GM21526 (cell line): ENCODE measurements at regions not wholly inside any gene's neighbourhood (a gene's known extent, or its start where the extent isn't known, plus 50 kb on each side); places are given as distances from the start of the nearest gene placed in this dataset.

Experiments used
- ATAC-seq: cut with Tn5 transposase; IDR thresholded peaks from one replicate; pipeline ENCODE4 v1.9.1; 2021; ENCODE audit warnings: moderate library complexity; ENCODE audit not compliant: unreplicated experiment, low FRiP score

- ATAC-seq = no peak
These were observed 340.3 kb upstream of the TRAM1L1 start for GRCh38 chr4:117425636-117426035.

GRCh38 chr4:117428536-117428935, 343.2 kb upstream of the TRAM1L1 start:
- no peak for ATAC-seq

GRCh38 chr4:117429061-117429460, 343.7 kb upstream of the TRAM1L1 start:
- no peak for ATAC-seq

- no peak for ATAC-seq
These were observed 344.1 kb upstream of the TRAM1L1 start for GRCh38 chr4:117429506-117429905.

GRCh38 chr4:117434424-117434823, 349.0 kb upstream of the TRAM1L1 start:
- no peak for ATAC-seq

- no peak for ATAC-seq
These were observed 362.5 kb upstream of the TRAM1L1 start for GRCh38 chr4:117447925-117448324.

- no peak for ATAC-seq
These were observed 369.7 kb upstream of the TRAM1L1 start for GRCh38 chr4:117455088-117455487.

GRCh38 chr4:117466388-117466787, 381.0 kb upstream of the TRAM1L1 start:
- ATAC-seq = no peak

GRCh38 chr4:117467404-117467803, 382.0 kb upstream of the TRAM1L1 start:
- no peak for ATAC-seq

GRCh38 chr4:117474987-117475386, 389.6 kb upstream of the TRAM1L1 start:
- no peak for ATAC-seq

GRCh38 chr4:117477925-117478324, 392.5 kb upstream of the TRAM1L1 start:
- ATAC-seq = no peak

- ATAC-seq = no peak
These were observed 393.3 kb upstream of the TRAM1L1 start for GRCh38 chr4:117478702-117479101.

GRCh38 chr4:117479673-117480072, 394.3 kb upstream of the TRAM1L1 start:
- no peak for ATAC-seq

GRCh38 chr4:117481742-117482141, 396.4 kb upstream of the TRAM1L1 start:
- no peak for ATAC-seq

GRCh38 chr4:117488692-117489091, 403.3 kb upstream of the TRAM1L1 start:
- no peak for ATAC-seq

- no peak for ATAC-seq
These were observed 403.7 kb upstream of the TRAM1L1 start for GRCh38 chr4:117489107-117489506.

GRCh38 chr4:117491516-117491915, 406.1 kb upstream of the TRAM1L1 start:
- ATAC-seq = no peak

GRCh38 chr4:117495802-117496201, 410.4 kb upstream of the TRAM1L1 start:
- ATAC-seq = no peak

GRCh38 chr4:117512414-117512813, 427.0 kb upstream of the TRAM1L1 start:
- no peak for ATAC-seq

GRCh38 chr4:117514391-117515175, 429.2 kb upstream of the TRAM1L1 start:
- ATAC-seq = no peak

GRCh38 chr4:117515921-117516320, 430.5 kb upstream of the TRAM1L1 start:
- no peak for ATAC-seq

GRCh38 chr4:117527601-117528000, 442.2 kb upstream of the TRAM1L1 start:
- ATAC-seq = no peak

GRCh38 chr4:117529401-117529800, 444.0 kb upstream of the TRAM1L1 start:
- ATAC-seq = no peak
